ENCODE measurements at regions not wholly inside any gene's neighbourhood (a gene's known extent, or its start where the extent isn't known, plus 50 kb on each side); places are given as distances from the start of the nearest gene placed in this dataset.
"Not testable (repeated sequence)": the region's sequence is repeated elsewhere in the genome, so short reads cannot be mapped to it uniquely, and the experiment has no call there.

DNA sequence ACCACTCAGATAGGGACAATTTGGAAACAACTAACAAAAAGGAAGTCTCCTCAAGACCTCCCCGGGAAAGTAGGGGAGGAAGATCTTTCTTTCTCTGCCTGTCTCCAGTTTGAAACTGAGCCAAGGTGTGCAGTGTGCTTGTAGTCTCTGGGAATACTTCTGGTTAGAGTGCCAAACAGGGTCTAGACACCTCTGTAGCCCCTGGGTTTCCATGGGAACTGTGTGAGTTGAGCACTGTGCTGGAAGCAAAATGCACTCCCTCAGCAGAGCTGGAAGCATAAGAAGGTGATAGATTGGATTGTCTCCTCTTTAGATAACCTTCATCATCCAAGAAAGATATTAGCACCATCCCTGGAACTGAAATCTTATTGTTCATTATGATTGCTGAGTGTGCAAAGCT is 129.2 kb upstream of the TNPO1 start:
- TF ChIP-seq, protein P1, sequence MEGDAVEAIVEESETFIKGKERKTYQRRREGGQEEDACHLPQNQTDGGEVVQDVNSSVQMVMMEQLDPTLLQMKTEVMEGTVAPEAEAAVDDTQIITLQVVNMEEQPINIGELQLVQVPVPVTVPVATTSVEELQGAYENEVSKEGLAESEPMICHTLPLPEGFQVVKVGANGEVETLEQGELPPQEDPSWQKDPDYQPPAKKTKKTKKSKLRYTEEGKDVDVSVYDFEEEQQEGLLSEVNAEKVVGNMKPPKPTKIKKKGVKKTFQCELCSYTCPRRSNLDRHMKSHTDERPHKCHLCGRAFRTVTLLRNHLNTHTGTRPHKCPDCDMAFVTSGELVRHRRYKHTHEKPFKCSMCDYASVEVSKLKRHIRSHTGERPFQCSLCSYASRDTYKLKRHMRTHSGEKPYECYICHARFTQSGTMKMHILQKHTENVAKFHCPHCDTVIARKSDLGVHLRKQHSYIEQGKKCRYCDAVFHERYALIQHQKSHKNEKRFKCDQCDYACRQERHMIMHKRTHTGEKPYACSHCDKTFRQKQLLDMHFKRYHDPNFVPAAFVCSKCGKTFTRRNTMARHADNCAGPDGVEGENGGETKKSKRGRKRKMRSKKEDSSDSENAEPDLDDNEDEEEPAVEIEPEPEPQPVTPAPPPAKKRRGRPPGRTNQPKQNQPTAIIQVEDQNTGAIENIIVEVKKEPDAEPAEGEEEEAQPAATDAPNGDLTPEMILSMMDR (IDR thresholded peaks at IDR 0.05; ENCODE audit: control insufficient read depth, extremely low read depth, insufficient read depth): no peak
- no peak overlapping the region for H3K4me3 ChIP-seq (ENCODE audit: low read depth, low read length)
- no peak for DNase-seq (ENCODE audit: low read depth)

DNA sequence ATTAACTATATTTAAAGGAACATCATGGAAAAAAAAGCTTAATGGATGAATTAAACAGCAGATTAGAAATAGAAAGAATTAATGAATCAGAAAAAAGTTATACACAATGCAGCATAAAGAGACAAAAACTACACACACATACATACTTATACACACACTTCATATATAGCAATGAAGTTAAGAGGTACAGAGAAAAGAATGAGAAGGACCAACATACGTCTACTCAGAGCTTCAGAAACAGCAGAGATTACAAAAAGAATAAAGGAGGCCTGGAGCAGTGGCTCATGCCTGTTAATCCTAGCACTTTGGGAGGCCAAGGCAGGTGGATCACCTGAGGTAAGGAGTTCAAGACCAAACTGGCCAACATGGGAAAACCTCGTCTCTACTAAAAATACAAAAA is 133.9 kb upstream of the TNPO1 start:
- TF ChIP-seq, protein P1 (IDR thresholded peaks at IDR 0.05; ENCODE audit: control insufficient read depth, extremely low read depth, insufficient read depth): no peak
- H3K4me3 ChIP-seq (ENCODE audit: low read depth, low read length): no peak overlapping the region
- DNase-seq (ENCODE audit: low read depth): no peak

DNA sequence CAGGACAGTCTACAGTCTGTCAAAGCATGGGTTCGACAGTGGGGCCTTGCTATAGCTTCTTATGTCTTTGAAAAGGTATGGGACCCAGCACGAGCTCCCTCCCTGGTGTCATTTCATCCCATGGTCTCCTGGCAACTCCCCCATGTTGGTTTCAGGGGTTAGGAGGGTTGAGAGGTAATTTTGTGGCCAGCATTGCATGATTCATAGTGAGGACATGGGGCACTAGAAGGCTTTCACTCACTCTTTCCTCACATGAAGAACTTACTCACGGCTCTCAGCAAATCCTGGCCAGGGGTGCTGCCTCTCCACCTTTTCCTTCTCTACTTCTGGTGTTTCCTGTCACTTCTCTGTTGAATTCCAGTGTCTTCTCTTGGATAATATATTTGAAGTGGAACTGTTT is 134.7 kb upstream of the TNPO1 start:
- no peak for DNase-seq (ENCODE audit: low read depth)
- no peak overlapping the region for H3K4me3 ChIP-seq (ENCODE audit: low read depth, low read length)
- TF ChIP-seq, protein P1 (IDR thresholded peaks at IDR 0.05; ENCODE audit: control insufficient read depth, extremely low read depth, insufficient read depth): no peak

DNA sequence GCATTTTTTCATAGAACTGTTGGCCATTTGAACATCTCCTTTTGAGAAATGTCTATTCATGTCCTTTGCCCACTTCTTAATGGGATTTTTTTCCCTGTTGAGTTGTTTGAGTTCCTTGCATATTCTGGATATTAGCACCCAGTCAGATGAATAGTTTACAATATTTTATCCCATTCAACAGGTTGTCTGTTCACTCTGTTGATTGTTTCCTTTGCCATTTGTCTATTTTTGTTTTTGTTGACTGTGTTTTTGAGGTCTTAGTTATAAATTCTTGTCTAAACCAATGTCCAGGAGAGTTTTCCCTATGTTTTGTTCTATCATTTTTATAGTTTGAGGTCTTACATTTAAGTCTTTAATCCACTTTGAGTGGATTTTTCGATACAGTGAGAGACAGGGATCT is 139.0 kb upstream of the TNPO1 start:
- no peak overlapping the region for H3K4me3 ChIP-seq (ENCODE audit: low read depth, low read length)
- TF ChIP-seq, protein P1 (IDR thresholded peaks at IDR 0.05; ENCODE audit: control insufficient read depth, extremely low read depth, insufficient read depth): no peak
- DNase-seq (ENCODE audit: low read depth): no peak

DNA sequence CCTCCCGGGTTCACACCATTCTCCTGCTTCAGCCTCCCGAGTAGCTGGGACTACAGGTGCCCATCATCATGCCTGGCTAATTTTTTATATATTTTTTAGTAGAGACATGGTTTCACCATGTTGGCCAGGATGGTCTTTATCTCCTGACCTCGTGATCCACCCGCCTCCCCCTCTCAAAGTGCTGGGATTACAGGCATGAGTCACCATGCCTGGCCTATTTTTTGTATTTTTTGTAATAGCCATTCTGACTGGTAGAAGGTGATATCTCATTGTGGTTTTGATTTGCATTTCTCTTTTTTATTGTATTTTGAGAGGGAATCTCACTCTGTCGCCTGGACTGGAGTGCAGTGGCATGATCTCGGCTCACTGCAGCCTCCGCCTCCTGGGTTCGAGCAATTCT is 139.6 kb upstream of the TNPO1 start:
- H3K4me3 ChIP-seq (ENCODE audit: low read depth, low read length); DNase-seq (ENCODE audit: low read depth): not testable (repeated sequence)

DNA sequence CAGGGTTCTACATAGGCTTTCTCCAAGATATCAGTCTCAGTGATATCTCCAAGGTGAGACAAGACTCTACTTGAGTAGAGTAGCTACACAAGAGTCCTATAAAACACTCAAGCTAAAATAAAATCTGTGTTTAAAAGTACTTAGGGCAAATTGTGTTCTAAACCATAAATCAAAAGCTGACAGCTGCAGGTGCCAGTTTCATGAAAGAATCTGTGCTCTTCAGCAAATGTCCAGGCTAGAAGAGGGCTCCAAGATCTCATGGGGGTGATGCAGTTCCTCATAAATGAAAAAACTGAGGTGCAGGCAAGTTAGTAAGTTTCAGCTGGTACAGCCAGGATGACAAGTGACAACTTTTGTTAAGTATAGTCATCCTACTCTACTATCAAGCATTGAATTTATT is 142.8 kb upstream of the TNPO1 start:
- TF ChIP-seq, protein P1 (IDR thresholded peaks at IDR 0.05; ENCODE audit: control insufficient read depth, extremely low read depth, insufficient read depth): no peak
- DNase-seq (ENCODE audit: low read depth): no peak
- no peak overlapping the region for H3K4me3 ChIP-seq (ENCODE audit: low read depth, low read length)

DNA sequence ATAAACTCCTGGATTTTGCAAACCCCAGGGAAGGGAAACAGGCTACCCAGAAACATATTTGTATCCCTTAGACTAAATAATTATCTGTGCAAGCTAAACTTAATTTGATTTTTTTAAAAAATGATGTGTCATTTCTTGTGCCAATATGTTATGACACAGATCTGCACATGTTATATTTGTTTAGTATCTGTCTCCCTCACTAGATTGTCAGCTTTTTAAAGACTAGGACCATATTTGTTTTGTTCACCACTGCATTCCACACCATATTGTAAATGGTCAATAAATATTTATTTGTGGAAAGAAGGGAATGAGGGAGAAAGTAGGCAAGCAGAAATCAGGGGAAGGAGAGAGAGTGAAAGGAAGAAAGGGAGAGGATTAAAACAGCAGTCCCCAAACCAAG is 143.3 kb upstream of the TNPO1 start:
- DNase-seq (ENCODE audit: low read depth): no peak
- no peak overlapping the region for H3K4me3 ChIP-seq (ENCODE audit: low read depth, low read length)
- TF ChIP-seq, protein P1 (IDR thresholded peaks at IDR 0.05; ENCODE audit: control insufficient read depth, extremely low read depth, insufficient read depth): no peak

DNA sequence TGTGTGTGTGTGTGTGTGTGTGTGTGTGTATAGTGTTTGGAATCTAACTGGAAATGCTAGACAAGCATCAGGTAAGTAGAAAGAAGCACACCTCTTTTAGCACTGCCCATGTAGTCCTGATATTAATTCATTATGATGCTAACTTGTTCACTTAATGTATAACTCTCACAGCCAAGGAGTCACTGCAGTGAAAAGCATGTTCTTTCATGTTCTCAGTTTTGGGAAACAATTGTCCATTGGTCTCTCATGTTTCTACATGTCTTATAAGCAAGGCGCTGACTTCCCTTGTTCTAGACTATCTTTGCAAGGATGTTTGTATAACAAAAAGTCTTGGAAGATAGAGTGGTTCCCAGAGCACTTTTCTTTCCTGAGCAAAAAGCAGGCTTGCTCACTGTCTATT is 148.8 kb upstream of the TNPO1 start:
- TF ChIP-seq, protein P1 (IDR thresholded peaks at IDR 0.05; ENCODE audit: control insufficient read depth, extremely low read depth, insufficient read depth): no peak
- no peak overlapping the region for H3K4me3 ChIP-seq (ENCODE audit: low read depth, low read length)
- DNase-seq (ENCODE audit: low read depth): no peak
